Keratinocyte (primary cell): ENCODE measurements at regions not wholly inside any gene's neighbourhood (a gene's known extent, or its start where the extent isn't known, plus 50 kb on each side); places are given as distances from the start of the nearest gene placed in this dataset.

Experiments
- CTCF ChIP-seq, 3 experiments: IDR thresholded peaks in 1 of 3; conservative IDR thresholded peaks in 1 of 3; optimal IDR thresholded peaks in 1 of 3; 2 replicates in 2 of 3; 3 replicates in 1 of 3; pipeline versions ENCODE3 to v1.5.1; 2011; ENCODE audit warnings: low read length in 3 of 3, mild to moderate bottlenecking in 3 of 3, moderate library complexity in 2 of 3, control low read depth in 1 of 3, inconsistent platforms in 1 of 3; ENCODE audit not compliant: insufficient read depth in 2 of 3; ENCODE audit errors: extremely low read depth in 1 of 3
- EZH2 ChIP-seq: IDR thresholded peaks from one replicate; pipeline ENCODE4 v1.6.1; 2012; ENCODE audit warnings: inconsistent platforms, mild to moderate bottlenecking, low read length, moderate library complexity

- TF ChIP-seq CTCF (optimal IDR thresholded peaks at IDR 0.05 in 1 of 3, IDR thresholded peaks at IDR 0.05 in 1 of 3, conservative IDR thresholded peaks at IDR 0.05 in 1 of 3; ENCODE audit: extremely low read depth in 1 of 3, insufficient read depth in 2 of 3, low read length in 3 of 3) (no peak), EZH2 (no peak)
Measured at GRCh38 chr5:29462241-29462640, 1731.2 kb upstream of the CDH6 start.
